NCI-H2196 treated with DMSO at 0.1 percent for 48 hours (cell line): ENCODE measurements at regions not wholly inside any gene's neighbourhood (a gene's known extent, or its start where the extent isn't known, plus 50 kb on each side); places are given as distances from the start of the nearest gene placed in this dataset.
"Not testable (repeated sequence)": the region's sequence is repeated elsewhere in the genome, so short reads cannot be mapped to it uniquely, and the experiment has no call there.

Experiments
- DNase-seq: peaks from one replicate; lab custom pipeline; 2025; ENCODE audit not compliant: unreplicated experiment; lab: John Stamatoyannopoulos, UW

DNA sequence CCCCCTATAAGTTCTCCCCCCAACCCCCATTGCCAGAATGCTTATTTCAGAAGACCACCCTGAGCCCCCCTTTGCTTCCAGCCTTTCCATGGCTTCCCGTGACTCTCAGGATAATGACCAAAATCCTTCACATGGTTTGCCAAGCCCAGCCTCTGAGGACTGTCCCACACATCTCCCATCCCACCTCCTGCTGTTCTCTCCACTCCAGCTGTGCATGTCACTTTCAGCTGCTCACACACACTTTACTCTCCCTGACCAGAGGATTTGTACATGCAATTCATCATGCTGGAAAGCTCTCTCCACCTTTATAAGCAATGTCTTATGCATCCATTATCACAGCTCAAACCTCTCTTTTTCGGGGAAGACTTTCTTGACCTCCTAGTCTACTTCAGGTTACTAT, 164.2 kb downstream of the PRL start:
- DNase-seq: no peak

DNA sequence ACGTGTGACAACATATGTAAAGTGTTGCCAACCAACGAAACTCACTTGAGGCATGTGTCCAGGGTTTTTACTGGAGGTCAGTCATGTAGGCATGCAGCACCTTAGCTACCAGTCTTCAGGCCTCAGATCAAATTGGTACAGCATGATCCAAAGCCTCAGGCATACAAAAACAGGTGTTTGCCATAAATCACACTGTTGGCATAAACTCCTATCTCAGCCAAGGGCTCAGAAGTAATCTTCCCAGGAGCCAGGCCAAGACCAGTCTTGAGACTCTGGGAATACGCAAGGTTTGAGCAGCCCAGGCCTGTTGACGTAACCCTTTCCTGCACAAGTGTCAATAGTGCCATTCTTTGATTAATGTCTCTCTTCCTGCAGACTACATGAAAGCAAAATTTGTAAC, 163.5 kb downstream of the PRL start:
- DNase-seq: no peak

DNA sequence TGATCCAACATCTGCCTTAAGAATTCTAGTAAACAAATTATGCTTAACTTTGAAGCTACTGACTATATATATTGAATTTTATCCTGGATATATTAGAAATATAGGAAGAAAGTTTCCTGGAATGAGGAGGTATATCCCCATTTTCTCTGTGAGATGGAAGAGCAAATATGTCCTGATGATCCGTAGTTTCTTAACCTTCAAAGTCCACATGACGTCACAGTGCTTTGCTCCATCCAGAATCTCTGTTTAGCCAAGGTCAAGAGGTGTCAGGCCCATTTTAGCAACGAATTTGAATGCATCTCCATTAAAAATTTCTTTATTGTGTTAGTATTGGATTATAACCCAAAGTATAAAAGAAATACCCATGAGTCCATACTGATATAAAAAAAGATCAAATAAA, 162.5 kb downstream of the PRL start:
- DNase-seq: no peak

DNA sequence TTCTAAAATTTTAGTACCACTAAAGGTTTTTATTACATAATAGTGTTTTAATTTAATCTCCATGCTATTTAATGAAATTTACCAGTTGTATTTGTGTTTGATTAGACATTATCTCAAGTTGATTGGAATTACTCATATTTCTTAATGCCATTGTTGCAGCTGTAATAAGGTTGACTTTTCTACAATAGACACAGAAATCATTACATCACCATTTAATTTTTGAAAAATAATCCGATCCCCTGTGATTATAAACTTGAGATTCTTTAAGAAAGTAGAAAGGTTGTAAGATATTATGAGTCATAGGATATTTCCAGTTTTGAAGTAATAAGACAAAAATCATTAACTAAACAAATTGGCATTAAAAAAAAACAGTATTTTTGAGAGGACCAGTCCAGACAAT, 161.4 kb downstream of the PRL start:
- DNase-seq: no peak

DNA sequence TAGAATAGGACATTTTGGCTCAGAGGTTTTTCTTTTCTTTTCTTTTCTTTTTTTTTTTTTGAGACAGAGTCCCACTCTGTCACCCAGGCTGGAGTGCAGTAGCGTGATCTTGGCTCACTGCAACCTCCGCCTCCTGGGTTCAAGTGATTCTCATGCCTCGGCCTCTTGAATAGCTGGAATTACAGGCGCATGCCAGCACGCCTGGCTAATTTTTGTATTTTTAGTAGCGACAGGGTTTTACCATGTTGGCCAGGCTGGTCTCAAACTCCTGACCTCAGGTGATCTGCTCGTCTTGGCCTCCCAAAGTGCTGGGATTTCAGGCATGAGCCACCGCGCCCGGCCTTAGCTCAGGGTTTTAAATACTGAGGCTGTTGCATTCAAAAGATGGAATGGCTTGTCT, 156.1 kb downstream of the PRL start:
- not testable (repeated sequence) for DNase-seq

DNA sequence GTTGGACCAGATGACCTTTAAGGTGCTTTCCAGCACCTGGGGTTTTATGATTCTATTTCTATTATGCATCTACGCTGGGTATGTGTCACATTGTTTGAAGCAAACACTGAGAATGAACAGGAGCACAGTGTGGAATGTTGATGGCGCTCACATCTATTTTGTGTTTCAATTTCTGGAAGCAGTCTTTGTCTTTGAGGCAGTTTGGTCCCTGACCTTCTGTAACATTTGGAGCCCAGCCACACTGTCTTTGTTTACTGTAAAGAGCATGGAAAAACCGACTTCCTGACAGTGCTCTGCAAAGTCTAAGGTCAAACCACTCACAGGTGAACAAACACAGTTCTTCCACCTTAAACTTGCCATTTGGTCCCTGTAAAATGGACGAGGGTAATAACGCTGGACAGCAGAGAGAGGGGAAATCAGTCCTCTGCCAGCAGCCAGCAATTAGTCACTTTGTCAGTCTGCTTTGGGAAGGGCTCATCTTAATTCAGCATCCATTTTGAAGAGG, 155.5 kb downstream of the PRL start:
- peak; percentile 100 for DNase-seq

DNA sequence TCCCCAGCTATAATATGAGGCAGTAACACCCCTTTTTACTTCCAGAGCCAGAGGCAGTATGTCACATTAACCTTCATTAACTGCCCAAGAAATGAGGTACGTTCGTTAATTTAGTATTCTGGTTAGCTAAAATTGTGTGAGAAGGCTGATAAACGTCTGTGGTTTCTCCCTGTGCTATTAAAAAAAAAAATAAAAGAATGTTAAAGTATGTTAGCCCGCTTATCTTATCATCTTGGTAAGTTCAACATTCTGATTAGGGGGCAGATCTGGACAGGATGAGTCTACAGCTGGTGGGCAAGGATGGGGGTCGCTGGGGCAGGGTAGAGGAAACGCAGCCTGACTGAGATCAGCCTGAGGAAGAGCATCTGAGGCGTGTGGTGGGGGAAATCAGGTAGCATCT, 154.0 kb downstream of the PRL start:
- DNase-seq: no peak

DNA sequence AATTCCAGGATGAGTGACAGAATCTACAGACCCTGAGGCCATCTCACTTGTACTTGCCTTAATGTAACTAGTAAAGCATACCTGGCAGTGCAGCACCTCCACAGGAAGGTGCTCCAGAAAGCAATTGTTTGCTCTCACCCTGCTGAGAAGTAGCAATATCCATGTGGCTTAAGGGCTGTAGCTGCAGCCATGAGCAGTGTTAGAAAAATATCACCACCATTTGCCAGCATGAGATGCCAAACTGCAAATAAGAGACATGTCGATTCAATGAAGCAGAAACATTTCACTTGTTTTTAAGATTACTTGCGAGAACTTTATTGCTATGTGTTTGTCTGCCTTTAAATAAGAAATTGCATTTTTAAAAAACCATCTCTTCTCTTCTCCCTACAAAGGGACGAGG, 151.5 kb downstream of the PRL start:
- DNase-seq: no peak

DNA sequence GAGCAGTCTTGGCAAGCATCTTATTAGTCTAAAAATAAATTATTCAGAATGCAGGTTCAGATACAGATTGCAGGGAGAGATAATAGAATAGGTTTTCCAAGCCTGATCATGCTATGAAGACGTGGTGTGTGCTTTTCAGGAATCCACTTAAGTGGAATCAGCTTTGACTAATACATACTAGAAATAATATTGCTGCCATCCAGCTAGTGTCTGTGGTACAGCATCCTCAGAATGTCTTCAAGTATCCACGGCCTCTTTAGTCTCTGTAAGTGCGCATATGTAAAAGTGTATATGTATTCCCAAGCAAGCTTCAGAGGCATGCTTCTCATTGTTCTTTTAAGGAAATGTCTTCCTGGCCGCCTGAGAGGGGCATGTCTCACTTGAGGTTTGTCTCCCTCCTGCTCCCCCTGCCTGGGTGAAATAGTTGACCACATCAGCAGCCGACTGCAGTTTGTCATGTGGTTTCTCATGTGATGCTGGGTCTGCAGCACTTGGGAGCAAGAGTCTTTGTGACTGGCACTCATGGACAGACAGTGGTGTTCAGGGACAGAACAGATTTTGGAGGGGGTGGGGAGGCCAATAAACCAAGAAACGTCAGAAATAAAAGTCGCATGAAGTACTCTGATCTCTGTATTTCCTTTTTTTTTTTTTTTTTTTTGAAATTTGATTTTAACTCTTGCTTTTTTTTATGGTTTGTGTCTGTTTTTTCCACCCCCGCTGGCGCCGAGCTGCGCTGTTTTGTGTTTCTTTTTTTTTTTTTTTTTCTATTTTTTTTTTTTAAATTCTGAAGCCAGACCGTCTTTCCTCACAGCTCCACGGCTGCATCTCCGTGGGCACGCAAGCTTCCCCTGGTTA, 150.8 kb downstream of the PRL start:
- DNase-seq: peak; percentile 13

DNA sequence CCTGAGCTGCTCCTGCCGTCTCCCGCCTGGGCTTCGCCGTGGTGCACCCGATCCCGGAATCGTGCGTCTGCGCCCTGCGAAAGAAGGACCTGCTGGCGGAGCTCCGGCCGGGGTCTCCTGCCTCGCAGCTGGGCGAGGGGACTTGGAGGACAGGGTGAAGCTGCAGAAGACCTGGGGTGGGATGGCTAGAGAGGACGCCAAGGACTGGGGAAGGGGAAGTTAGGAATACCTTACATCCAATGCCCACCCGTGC, 150.2 kb downstream of the PRL start:
- DNase-seq: no peak

DNA sequence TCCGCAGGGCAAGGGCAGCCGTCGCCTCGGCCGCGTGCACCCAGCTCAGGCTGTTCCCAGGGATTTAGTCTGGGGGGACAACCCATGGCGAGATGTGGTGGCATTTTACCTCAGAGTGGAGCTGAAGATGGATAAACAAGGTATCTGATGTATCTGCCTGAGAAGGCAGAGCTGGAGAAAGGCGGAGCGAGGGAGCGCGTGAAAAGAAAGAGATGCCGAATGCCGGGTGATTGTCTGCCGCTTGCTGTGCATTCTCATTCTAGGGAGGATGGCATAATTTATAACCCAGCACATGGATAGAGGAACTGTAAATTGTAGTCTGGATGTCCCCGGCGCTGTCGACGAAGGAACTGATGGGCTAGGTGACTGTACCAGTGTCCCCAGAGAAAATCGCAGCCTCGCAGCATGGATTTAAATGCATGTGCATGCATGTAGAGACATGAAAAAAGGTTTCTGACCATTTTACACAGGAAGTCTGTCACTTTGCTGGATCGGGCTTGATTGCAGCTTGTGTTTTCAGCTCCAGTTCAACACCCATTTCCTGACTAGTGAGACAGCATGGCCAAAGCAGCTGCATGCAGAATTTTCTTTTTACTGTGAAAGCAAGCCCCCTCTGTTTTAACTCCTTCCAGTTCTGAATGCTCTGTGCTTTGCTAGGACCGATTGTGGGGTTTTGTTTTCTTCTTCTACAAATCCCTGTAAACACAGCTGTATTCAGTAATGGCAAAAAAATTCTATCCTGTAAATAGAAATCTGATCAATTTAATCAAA, 149.7 kb downstream of the PRL start:
- DNase-seq: no peak

DNA sequence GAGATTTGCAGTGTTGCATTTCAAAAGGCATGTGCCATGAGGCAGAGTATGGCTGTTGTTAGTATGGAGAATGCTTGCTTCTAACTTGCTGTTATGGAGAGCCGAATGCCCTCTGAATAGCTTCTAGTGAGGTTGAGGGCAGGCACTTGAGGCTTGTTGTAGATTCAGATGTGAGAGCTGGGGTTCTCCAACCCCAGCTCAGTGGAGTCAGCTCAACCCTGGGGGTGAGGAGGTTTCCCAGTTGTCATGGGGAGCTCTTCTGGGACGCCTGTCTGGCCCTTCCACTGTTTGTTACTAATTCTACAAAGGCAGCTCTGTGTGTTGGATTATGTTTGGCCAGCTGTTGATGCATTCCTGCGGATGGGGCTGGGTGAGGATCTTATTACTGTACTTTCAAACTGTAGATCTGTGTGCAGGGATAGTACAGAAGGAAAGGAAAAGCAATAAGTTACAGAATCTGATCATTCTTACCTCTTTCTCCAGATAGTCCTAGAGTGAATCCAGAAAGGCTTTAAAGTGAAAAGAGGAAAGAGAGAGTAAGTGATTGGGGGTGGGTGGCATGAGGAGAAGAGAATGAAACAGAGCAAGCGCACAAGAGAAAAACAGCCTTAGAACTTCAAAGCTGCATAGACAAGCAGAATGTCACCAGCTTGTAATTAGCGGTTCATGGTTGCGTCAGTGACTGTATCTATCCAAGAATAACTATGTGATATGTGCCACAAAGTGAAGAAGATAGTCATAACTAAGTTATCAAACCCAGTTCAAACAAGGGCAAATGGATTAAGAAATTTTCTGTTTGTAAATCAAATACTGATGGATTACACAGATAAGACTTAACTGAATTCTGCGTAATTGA, 148.7 kb downstream of the PRL start:
- peak; percentile 90 for DNase-seq

DNA sequence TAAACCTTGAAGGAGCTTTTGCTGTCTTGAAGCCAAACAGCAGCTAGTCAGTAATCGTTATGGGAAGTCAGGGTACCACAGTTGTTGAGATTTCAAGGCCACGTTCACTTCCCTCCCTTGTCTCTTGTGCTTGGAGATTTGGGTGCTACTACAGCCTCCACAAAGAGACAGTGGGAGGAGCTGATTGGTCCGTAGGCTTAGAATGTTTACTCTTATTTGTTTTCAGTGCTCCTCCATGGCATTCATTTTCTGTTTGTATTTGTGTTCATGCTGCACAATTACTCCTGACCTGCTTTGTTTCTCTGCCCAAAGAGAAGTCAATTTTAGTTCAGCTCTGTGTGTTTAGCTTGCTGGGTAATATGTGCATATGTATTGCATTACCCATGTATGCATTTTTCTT, 147.7 kb downstream of the PRL start:
- peak; percentile 56 for DNase-seq

DNA sequence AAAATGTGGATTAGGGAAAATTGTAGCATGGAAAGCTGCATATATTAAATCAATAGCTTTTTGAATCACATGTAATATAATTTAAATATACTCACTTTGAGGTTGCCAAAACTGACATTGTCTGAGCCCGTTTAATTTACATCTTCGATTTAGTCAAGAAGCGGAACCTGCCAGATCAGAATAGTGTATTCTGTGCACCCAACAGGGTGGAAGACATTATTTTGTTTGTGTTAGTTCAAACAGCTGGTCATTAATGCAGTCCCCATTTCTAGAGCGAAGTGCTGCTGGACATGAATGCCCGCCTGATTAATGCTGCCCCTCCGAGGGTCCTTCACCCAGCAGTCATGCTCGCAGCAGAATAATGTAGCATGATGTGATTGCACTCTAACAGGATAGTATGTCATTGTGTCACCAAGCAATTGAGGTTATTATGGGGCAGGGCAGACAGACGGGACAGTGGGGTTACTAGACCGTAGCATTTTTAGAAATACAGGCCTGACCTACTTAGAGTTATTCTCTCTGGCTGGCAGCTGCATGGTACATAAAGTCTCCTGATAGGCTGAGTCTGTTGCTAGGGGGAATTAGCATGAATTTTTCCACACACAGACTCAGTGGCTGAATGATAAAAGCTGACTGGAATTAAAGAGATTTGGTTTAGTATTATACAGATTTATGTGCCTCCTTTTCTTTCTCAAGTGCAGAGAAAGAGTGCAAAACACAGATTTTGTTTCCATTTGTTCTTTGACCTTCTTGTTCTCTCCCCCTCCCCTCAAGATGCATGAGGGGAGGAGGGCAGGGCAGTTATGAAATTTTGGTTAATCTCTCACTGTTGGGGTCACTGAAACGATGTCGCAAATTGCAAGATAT, 147.1 kb downstream of the PRL start:
- peak; percentile 63 for DNase-seq

DNA sequence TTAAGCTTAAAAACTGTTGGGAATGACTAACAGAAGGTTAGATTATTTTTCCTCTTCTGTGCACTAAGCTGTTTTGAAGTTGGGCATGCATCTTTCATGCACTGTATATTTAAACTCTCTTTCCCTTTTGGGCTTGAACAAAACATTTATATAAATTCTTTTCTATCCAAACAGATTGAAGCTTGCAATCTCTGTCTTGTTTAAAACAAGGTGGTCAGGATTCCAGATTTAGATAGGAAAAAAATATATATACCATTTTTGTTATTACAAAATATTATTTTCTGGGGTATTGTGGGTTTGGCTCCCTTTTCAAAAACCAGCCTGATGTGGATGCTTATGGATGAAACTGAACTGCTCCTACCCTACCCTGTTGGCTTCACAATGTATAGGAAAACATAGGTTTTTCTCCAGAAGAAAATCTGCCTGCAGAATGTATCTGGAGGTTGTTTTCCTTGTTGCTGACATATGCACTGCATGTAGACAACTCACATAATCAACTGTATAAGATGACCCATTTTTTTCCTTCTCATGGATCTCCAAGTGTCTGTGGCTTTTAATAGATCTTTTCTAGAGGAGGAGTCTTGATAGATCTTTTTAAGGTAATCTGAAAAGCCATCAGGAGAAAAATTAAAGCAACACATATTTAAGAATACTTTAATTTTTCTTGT, 146.3 kb downstream of the PRL start:
- DNase-seq: no peak

DNA sequence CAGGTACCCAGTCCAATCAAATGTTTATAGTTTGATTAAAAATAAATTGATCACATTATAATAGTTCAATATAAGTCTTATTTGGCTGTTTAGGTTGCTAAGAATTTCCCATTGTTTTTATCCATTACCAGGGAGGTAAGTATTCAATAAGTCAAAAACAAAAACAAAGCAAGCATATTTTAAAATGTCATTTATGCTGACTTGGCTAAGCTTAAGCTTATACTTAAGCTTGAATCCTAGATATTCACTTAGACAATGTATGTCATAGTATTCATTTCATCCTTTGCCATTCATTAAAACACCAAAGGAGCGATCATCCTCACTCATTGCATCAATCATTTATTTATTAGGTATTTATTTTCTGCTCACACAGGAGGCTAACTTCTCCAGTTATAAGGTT, 144.9 kb downstream of the PRL start:
- DNase-seq: no peak

DNA sequence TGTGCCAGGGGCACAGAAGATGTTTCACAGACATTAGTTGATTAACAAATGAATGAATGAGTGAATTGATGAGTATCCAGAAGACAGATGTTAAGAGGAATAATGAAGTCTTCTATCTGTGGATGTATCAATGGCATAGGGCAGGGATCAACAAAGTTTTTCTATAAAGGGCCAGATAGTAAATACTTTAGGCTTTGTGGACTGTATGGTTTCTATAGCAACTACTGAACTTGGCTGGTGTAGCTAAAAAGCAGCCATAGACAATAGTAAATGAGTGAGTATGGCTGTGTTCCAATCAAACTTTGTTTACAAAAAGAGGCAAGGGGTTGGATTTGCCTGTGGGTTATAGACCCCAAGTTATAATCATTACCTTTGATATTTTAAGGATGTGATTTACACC, 144.0 kb downstream of the PRL start:
- DNase-seq: no peak

DNA sequence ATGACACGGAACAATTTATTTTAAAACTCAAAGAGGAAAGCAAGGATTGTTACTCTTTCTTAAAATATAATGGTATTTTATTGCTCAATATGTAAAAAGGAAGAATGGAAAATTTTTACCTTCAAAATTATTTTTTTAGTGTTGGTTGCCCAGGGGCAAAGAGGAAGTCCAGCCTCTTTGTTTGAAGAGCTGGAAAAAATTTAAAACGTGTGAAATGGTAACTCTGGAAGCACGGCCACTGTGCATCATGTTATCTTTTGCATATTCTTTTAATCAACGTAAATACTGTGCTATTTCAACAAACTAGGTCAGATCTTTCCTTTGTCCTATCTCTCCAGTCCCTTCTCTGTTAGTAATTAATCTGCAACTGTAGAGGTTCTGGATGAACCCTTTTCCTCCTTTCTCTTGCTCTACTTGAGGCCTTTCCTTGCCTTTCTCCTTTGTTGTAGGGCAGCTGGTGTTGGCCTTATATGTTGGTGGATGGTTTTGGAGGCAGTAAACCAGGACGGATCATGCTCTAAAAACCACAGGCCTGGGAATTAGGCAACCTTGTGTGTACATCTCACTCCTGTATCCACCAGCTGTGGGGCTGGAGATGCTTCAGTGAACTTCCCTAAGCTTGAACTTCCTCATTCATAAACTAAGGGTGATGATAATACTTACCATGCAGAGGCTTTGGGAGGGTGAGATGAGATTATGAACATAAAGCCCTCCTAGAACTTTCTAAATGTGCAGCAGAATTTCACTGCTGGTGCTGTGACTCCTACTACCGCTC, 143.3 kb downstream of the PRL start:
- DNase-seq: no peak

DNA sequence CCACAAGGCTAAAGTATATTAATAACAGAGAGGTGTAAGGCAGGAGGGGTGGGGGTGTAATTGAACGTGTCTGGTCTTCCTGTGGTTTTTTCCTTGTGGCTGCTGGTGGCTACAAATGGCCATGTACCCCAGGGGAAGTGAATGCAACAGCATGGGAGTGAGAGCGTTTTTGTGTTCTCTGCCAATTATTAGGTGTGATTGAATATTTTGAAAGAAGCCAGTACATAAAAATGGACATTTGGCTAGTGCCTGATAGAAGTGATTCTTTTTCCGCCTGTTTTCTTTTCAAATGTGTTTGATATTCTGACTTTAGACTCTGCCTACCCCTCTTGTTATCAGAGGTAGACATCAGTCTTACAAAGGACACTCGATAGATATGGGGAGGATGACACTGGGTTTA, 141.3 kb downstream of the PRL start:
- no peak for DNase-seq
